ENCODE measurements at regions not wholly inside any gene's neighbourhood (a gene's known extent, or its start where the extent isn't known, plus 50 kb on each side); places are given as distances from the start of the nearest gene placed in this dataset.

DNA sequence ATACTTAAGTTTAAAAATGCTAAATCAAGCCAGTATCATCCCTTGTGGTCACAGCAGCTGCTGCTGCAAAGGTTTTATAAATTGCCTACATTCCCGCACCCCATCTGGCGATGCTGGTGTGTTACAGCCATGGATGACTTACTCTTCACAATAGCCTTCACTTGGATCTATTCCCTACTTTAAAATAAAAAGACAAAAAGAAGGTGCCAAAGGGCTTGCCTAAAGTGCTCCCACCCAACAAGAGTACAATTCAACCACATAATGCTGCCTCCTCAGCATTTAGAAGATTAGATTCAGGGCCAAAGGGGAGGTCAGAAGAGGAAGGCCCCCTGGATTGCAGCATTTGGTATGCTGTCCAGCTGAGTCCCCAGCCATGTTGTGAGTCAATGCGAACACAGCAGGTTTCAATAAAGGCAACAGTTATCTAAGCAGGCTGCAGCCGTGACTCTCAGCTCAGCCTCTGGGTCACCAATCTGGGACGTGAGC lies 176.1 kb downstream of the DAD1 start:
- WGBS (ENCODE audit: insufficient coverage, insufficient replicate concordance, low lambda C conversion rate, missing lambda C conversion rate) = 82% methylated on average over 5 of the region's 5 CpGs
- H3K4me2 ChIP-seq (ENCODE audit: control insufficient read depth, insufficient read depth) = no peak overlapping the region
- SMC1A ChIA-PET (ENCODE audit: uncharacterized antibody, unreplicated experiment) = interaction anchor here (0.6 to 2.7 kb wide), 4 partner anchors 23 to 79 kb away, joined by 3 to 9 read pairs (median 4); no protein-coding TSS in a partner anchor

More for the DNA sequence above, 176.1 kb downstream of the DAD1 start:
- H3K36me3 ChIP-seq (ENCODE audit: control insufficient read depth in 2 of 2, insufficient read depth in 2 of 2, low read length in 1 of 2) = no peaks in the 10 kb centered on the region
- H3K4me1 ChIP-seq (ENCODE audit: control insufficient read depth, insufficient read depth, low read length) = peaks cover 4% of the 10 kb centered on the region
- FAIRE-seq = no peak
- ATAC-seq = no peak
- BruUV-seq (replicated peaks) = no TSS peak
- no peaks in the 10 kb centered on the region for H4K20me1 ChIP-seq (ENCODE audit: control insufficient read depth, insufficient read depth)
- POLR2A ChIA-PET = no interaction called here
- no peak for DNase-seq (ENCODE audit: low read depth, low spot score)
- no peaks in the 10 kb centered on the region; a peak in 1 of 4 replicates for H3K27me3 ChIP-seq (replicated peaks in 1 of 2; ENCODE audit: control insufficient read depth in 2 of 2, insufficient read depth in 2 of 2, low read length in 1 of 2)
- H3K9me3 ChIP-seq (replicated peaks; ENCODE audit: control insufficient read depth, insufficient read depth, low read length) = no peaks in the 10 kb centered on the region
- CTCF ChIA-PET = interaction anchor here (0.7 to 1.8 kb wide), 4 partner anchors 52 to 906 kb away, joined by 3 to 9 read pairs (median 4); no protein-coding TSS in a partner anchor
- no peak overlapping the region for H3K9ac ChIP-seq (ENCODE audit: control insufficient read depth, insufficient read depth, low read length)
- in situ Hi-C loops (cut with MboI) (no loop called here), intact Hi-C loops (cut with micrococcal nuclease; ENCODE audit: unreplicated experiment) (no loop called here)
- no peak for TF ChIP-seq NR2F1 (conservative IDR thresholded peaks at IDR 0.05)
- TF ChIP-seq, protein P1, sequence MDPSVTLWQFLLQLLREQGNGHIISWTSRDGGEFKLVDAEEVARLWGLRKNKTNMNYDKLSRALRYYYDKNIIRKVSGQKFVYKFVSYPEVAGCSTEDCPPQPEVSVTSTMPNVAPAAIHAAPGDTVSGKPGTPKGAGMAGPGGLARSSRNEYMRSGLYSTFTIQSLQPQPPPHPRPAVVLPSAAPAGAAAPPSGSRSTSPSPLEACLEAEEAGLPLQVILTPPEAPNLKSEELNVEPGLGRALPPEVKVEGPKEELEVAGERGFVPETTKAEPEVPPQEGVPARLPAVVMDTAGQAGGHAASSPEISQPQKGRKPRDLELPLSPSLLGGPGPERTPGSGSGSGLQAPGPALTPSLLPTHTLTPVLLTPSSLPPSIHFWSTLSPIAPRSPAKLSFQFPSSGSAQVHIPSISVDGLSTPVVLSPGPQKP (IDR thresholded peaks at IDR 0.05; ENCODE audit: low read depth, low read length) = no peak
- TF ChIP-seq HSF1 (IDR thresholded peaks at IDR 0.05; ENCODE audit: low read depth, low read length) = no peak
- no peak for TF ChIP-seq POLR2AphosphoS2 (IDR thresholded peaks at IDR 0.05; ENCODE audit: low read depth, low read length)
- TF ChIP-seq FOXK2 (IDR thresholded peaks at IDR 0.05) = no peak
- TF ChIP-seq PKNOX1 (IDR thresholded peaks at IDR 0.05) = no peak
- TF ChIP-seq ETV6 (conservative IDR thresholded peaks at IDR 0.05 in 1 of 2, IDR thresholded peaks at IDR 0.05 in 1 of 2; ENCODE audit: borderline replicate concordance in 1 of 2, low read depth in 1 of 2) = no peak
- TF ChIP-seq RBBP5 (conservative IDR thresholded peaks at IDR 0.05) = no peak
- no peak for TF ChIP-seq RAD21 (IDR thresholded peaks at IDR 0.05; ENCODE audit: insufficient read depth, low read depth, low read length)
- no peak for TF ChIP-seq TCF12 (IDR thresholded peaks at IDR 0.05; ENCODE audit: low read depth, low read length)
- no peak for TF ChIP-seq NBN (IDR thresholded peaks at IDR 0.05)
- RAD21 ChIA-PET (ENCODE audit: unreplicated experiment) = no interaction called here
- no peaks in the 10 kb centered on the region for H3K79me2 ChIP-seq (ENCODE audit: control insufficient read depth, insufficient read depth, low read length)
- no peak overlapping the region for H3K4me3 ChIP-seq
- no peak overlapping the region for H3K27ac ChIP-seq (ENCODE audit: control insufficient read depth, insufficient read depth)
- H2AFZ ChIP-seq (ENCODE audit: control insufficient read depth, low read depth, low read length) = no peak overlapping the region
